GM23338 (cell line): ENCODE measurements at regions not wholly inside any gene's neighbourhood (a gene's known extent, or its start where the extent isn't known, plus 50 kb on each side); places are given as distances from the start of the nearest gene placed in this dataset.

ENCODE experiments used
- ATAC-seq: fragments of 200-7000 bp; cut with Tn5 transposase; 3 replicates; pipeline ENCODE4 v1.9.1; 2020
- DNase-seq: peaks from one replicate; pipeline ENCODE4 v3.0.0-alpha.2; 2015; ENCODE audit warnings: low spot score
- H2AFZ ChIP-seq: fragments of 200-600 bp; sonication (generic); 2 replicates; pipeline ENCODE4 v1.8.0; 2016; ENCODE audit warnings: antibody characterized with exemption, mild to moderate bottlenecking, moderate library complexity
- H3F3A ChIP-seq: fragments of 200-600 bp; sonication (generic); replicated peaks from 2 replicates; pipeline ENCODE4 v1.8.0; 2017; ENCODE audit warnings: antibody characterized with exemption, mixed run types, low read depth
- H3K27ac ChIP-seq: fragments of 200-600 bp; sonication (generic); 2 replicates; pipeline ENCODE4 v1.6.1; 2016; ENCODE audit warnings: low read depth
- H3K27me3 ChIP-seq: fragments of 200-600 bp; sonication (generic); 2 replicates; pipeline ENCODE4 v1.8.0; 2016; ENCODE audit warnings: mild to moderate bottlenecking, mixed run types, moderate library complexity; ENCODE audit not compliant: insufficient read depth
- H3K36me3 ChIP-seq: fragments of 200-600 bp; sonication (generic); 2 replicates; pipeline ENCODE4 v1.8.0; 2016; ENCODE audit warnings: mild to moderate bottlenecking; ENCODE audit not compliant: insufficient read depth
- H3K4me1 ChIP-seq: fragments of 200-600 bp; sonication (generic); 2 replicates; pipeline ENCODE4 v1.8.0; 2016; ENCODE audit warnings: mild to moderate bottlenecking, moderate library complexity; ENCODE audit not compliant: insufficient read depth
- H3K4me2 ChIP-seq: fragments of 200-600 bp; sonication (generic); 2 replicates; pipeline ENCODE4 v1.7.1; 2017; ENCODE audit warnings: mixed run types
- H3K4me3 ChIP-seq: fragments of 200-600 bp; sonication (generic); 2 replicates; pipeline ENCODE4 v1.6.1; 2016; ENCODE audit warnings: mixed run types
- H3K79me2 ChIP-seq: fragments of 200-600 bp; sonication (generic); replicated peaks from 2 replicates; pipeline ENCODE4 v1.8.0; 2017; ENCODE audit warnings: mild to moderate bottlenecking; ENCODE audit not compliant: insufficient read depth
- H3K9me2 ChIP-seq: fragments of 200-600 bp; sonication (generic); 2 replicates; pipeline ENCODE4 v1.8.0; 2017; ENCODE audit not compliant: insufficient read depth
- H4K20me1 ChIP-seq: fragments of 200-600 bp; sonication (generic); replicated peaks from 2 replicates; pipeline ENCODE4 v1.8.0; 2017; ENCODE audit warnings: mild to moderate bottlenecking; ENCODE audit not compliant: insufficient read depth
- H3K27ac Mint-ChIP-seq: 2 replicates; pipeline ENCODE4 v1.8.0; 2020; ENCODE audit warnings: inconsistent platforms, mild to moderate bottlenecking, moderate library complexity, mixed read lengths
- H3K27me3 Mint-ChIP-seq: 3 replicates; pipeline ENCODE4 v1.8.0; 2022; ENCODE audit warnings: low read depth, mild to moderate bottlenecking, moderate library complexity, mixed read lengths, inconsistent platforms; ENCODE audit not compliant: insufficient read depth, poor library complexity
- H3K36me3 Mint-ChIP-seq: 3 replicates; pipeline ENCODE4 v1.8.0; 2021; ENCODE audit warnings: low read depth, mild to moderate bottlenecking, inconsistent platforms, moderate library complexity, mixed read lengths
- H3K4me1 Mint-ChIP-seq: 3 replicates; pipeline ENCODE4 v1.8.0; 2020; ENCODE audit warnings: mild to moderate bottlenecking, inconsistent platforms, mixed read lengths
- H3K4me3 Mint-ChIP-seq: 3 replicates; pipeline ENCODE4 v1.8.0; 2021; ENCODE audit warnings: moderate library complexity, mild to moderate bottlenecking, inconsistent platforms, mixed read lengths
- H3K9me3 Mint-ChIP-seq: 3 replicates; pipeline ENCODE4 v1.8.0; 2020; ENCODE audit warnings: moderate library complexity, mild to moderate bottlenecking, inconsistent platforms, mixed read lengths
- CREB1 ChIP-seq: fragments of 250-450 bp; sonication (Bioruptor Pico); IDR thresholded peaks from 2 replicates; pipeline ENCODE4 v1.5.0; 2020; ENCODE audit warnings: low read depth, mild to moderate bottlenecking, moderate library complexity
- EZH2 ChIP-seq: fragments of 200-600 bp; sonication (generic); IDR thresholded peaks from one replicate; pipeline ENCODE4 v1.8.0; 2017; ENCODE audit warnings: antibody characterized with exemption, mild to moderate bottlenecking, low read depth; ENCODE audit not compliant: unreplicated experiment
- JUNB ChIP-seq: IDR thresholded peaks from one replicate; pipeline ENCODE4 v1.6.1; 2016; ENCODE audit warnings: antibody characterized with exemption; ENCODE audit not compliant: unreplicated experiment
- NANOG ChIP-seq: IDR thresholded peaks from 2 replicates; pipeline ENCODE4 v1.6.1; 2016; ENCODE audit warnings: antibody characterized with exemption, borderline replicate concordance
- POLR2AphosphoS5 ChIP-seq: IDR thresholded peaks from 2 replicates; pipeline ENCODE4 v1.6.1; 2016; ENCODE audit warnings: antibody characterized with exemption, low read depth
- ZNF331 ChIP-seq: fragments of 250-450 bp; sonication (Bioruptor Pico); IDR thresholded peaks from 2 replicates; pipeline ENCODE4 v1.5.0; 2020; ENCODE audit warnings: low read depth, mild to moderate bottlenecking, moderate library complexity
- TF ChIP-seq, protein P1 (sequence below), 2 experiments: fragments of 200-600 bp in 1 of 2; sonication (generic) in 1 of 2; conservative IDR thresholded peaks; 2 replicates each; pipeline versions ENCODE4 v1.5.1 to v1.6.1; 2016 to 2017; ENCODE audit warnings: antibody characterized with exemption in 2 of 2, low read depth in 2 of 2, mild to moderate bottlenecking in 2 of 2, moderate library complexity in 1 of 2
- TF ChIP-seq, protein P2 (sequence below): IDR thresholded peaks from one replicate; pipeline ENCODE4 v1.6.1; 2018; ENCODE audit warnings: antibody characterized with exemption; ENCODE audit not compliant: unreplicated experiment
- TF ChIP-seq, protein P3 (sequence below): fragments of 250-450 bp; sonication (Bioruptor Pico); IDR thresholded peaks from 2 replicates; pipeline ENCODE4 v1.5.0; 2020; ENCODE audit warnings: mild to moderate bottlenecking, moderate library complexity

DNA sequence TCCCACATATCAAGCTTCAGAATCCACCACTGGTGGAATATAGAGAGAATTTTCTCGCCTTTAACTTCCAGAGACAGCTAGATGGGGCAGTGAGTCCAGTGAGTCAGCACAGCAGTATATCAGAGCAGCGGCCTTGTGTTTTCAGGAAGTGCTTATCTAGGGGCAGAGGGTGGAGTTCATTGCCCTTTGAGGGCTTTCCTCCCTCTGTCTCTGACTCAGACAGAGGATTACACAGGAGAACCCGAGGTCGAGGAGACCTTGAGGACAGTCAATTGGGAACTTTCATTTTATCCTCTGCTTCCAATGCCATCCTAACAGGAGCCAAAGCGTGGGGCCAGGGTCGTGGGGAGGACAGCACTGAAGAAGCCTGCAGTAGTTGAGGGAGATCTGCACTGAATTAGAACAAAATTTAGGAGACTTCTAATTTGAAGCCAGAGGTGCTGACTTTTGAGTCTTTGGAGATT, 109.6 kb upstream of the UMPS start:
- ATAC-seq (peak; percentile 68), DNase-seq (no peak)
- Mint-ChIP-seq H3K27ac (no peak overlapping the region; the same call in 1 of the 2 replicates), H3K27me3 (peaks cover 3% of the 10 kb centered on the region), H3K4me3 (no peak overlapping the region), H3K9me3 (no peaks in the 10 kb centered on the region), H3K36me3 (no peaks in the 10 kb centered on the region), H3K4me1 (peaks cover 4% of the 10 kb centered on the region; the same call in 2 of the 3 replicates)
- H3K27ac ChIP-seq = peak overlapping the region; percentile 43; the same call in 1 of the 2 replicates
- H3K36me3 ChIP-seq = no peaks in the 10 kb centered on the region
- 0 out of 2 replicates have a peak, but pooled peaks cover 5% of the 10 kb centered on the region for H4K20me1 ChIP-seq
- no peaks in the 10 kb centered on the region for H3K27me3 ChIP-seq
- no peaks in the 10 kb centered on the region for H3K79me2 ChIP-seq
- no peak overlapping the region for H3K4me2 ChIP-seq
- H3K4me3 ChIP-seq = no peak overlapping the region
- H2AFZ ChIP-seq = 0 out of 2 replicates have a peak overlapping the region, but pooled peaks have one; percentile 47
- H3F3A ChIP-seq = no peaks in the 10 kb centered on the region
- TF ChIP-seq, protein P1, sequence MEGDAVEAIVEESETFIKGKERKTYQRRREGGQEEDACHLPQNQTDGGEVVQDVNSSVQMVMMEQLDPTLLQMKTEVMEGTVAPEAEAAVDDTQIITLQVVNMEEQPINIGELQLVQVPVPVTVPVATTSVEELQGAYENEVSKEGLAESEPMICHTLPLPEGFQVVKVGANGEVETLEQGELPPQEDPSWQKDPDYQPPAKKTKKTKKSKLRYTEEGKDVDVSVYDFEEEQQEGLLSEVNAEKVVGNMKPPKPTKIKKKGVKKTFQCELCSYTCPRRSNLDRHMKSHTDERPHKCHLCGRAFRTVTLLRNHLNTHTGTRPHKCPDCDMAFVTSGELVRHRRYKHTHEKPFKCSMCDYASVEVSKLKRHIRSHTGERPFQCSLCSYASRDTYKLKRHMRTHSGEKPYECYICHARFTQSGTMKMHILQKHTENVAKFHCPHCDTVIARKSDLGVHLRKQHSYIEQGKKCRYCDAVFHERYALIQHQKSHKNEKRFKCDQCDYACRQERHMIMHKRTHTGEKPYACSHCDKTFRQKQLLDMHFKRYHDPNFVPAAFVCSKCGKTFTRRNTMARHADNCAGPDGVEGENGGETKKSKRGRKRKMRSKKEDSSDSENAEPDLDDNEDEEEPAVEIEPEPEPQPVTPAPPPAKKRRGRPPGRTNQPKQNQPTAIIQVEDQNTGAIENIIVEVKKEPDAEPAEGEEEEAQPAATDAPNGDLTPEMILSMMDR (conservative IDR thresholded peaks at IDR 0.05; ENCODE audit: low read depth in 2 of 2) = peak in 1 of 2 experiments; percentile 34; a peak in 1 of 4 replicates
- no peak for TF ChIP-seq NANOG
- H3K4me1 ChIP-seq = 0 out of 2 replicates have a peak, but pooled peaks cover 4% of the 10 kb centered on the region
- H3K9me2 ChIP-seq = no peaks in the 10 kb centered on the region

DNA sequence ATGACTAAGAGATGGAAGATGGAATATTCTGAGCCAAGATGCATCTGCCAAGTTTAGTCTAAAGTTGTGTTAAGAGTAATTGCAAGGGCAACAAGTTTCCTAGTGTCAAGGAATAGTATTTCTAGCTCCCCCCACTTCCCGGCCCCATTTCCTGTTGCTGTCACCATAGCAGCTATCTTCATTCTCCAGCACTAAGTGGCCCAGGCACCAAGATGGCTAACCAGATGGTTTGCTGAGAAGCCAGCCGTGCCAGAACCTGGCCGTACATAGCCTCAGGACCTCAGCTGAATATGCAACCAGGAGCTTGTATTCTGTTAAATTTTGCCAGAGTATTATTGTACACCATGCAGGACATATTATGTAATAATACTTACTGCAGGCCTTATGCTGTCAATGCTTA, 108.8 kb upstream of the UMPS start:
- Histone ChIP-seq H3K4me1 (0 out of 2 replicates have a peak, but pooled peaks cover 4% of the 10 kb centered on the region), H3K27me3 (no peaks in the 10 kb centered on the region), H3K4me2 (no peak overlapping the region), H3K4me3 (no peak overlapping the region), H2AFZ (no peak overlapping the region), H4K20me1 (no peaks in the 10 kb centered on the region), H3K27ac (no peak overlapping the region), H3F3A (no peaks in the 10 kb centered on the region), H3K9me2 (no peaks in the 10 kb centered on the region), H3K79me2 (no peaks in the 10 kb centered on the region), H3K36me3 (no peaks in the 10 kb centered on the region)
- ATAC-seq (no peak), DNase-seq (no peak)
- no peaks in the 10 kb centered on the region for H3K36me3 Mint-ChIP-seq
- H3K27me3 Mint-ChIP-seq = peaks cover 3% of the 10 kb centered on the region
- no peaks in the 10 kb centered on the region for H3K9me3 Mint-ChIP-seq
- H3K4me3 Mint-ChIP-seq = no peak overlapping the region
- peaks cover 4% of the 10 kb centered on the region; the same call in 2 of the 3 replicates for H3K4me1 Mint-ChIP-seq
- no peak overlapping the region for H3K27ac Mint-ChIP-seq
- no peak for TF ChIP-seq ZNF331
- TF ChIP-seq, protein P2, sequence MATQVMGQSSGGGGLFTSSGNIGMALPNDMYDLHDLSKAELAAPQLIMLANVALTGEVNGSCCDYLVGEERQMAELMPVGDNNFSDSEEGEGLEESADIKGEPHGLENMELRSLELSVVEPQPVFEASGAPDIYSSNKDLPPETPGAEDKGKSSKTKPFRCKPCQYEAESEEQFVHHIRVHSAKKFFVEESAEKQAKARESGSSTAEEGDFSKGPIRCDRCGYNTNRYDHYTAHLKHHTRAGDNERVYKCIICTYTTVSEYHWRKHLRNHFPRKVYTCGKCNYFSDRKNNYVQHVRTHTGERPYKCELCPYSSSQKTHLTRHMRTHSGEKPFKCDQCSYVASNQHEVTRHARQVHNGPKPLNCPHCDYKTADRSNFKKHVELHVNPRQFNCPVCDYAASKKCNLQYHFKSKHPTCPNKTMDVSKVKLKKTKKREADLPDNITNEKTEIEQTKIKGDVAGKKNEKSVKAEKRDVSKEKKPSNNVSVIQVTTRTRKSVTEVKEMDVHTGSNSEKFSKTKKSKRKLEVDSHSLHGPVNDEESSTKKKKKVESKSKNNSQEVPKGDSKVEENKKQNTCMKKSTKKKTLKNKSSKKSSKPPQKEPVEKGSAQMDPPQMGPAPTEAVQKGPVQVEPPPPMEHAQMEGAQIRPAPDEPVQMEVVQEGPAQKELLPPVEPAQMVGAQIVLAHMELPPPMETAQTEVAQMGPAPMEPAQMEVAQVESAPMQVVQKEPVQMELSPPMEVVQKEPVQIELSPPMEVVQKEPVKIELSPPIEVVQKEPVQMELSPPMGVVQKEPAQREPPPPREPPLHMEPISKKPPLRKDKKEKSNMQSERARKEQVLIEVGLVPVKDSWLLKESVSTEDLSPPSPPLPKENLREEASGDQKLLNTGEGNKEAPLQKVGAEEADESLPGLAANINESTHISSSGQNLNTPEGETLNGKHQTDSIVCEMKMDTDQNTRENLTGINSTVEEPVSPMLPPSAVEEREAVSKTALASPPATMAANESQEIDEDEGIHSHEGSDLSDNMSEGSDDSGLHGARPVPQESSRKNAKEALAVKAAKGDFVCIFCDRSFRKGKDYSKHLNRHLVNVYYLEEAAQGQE = no peak
- TF ChIP-seq, protein P3, sequence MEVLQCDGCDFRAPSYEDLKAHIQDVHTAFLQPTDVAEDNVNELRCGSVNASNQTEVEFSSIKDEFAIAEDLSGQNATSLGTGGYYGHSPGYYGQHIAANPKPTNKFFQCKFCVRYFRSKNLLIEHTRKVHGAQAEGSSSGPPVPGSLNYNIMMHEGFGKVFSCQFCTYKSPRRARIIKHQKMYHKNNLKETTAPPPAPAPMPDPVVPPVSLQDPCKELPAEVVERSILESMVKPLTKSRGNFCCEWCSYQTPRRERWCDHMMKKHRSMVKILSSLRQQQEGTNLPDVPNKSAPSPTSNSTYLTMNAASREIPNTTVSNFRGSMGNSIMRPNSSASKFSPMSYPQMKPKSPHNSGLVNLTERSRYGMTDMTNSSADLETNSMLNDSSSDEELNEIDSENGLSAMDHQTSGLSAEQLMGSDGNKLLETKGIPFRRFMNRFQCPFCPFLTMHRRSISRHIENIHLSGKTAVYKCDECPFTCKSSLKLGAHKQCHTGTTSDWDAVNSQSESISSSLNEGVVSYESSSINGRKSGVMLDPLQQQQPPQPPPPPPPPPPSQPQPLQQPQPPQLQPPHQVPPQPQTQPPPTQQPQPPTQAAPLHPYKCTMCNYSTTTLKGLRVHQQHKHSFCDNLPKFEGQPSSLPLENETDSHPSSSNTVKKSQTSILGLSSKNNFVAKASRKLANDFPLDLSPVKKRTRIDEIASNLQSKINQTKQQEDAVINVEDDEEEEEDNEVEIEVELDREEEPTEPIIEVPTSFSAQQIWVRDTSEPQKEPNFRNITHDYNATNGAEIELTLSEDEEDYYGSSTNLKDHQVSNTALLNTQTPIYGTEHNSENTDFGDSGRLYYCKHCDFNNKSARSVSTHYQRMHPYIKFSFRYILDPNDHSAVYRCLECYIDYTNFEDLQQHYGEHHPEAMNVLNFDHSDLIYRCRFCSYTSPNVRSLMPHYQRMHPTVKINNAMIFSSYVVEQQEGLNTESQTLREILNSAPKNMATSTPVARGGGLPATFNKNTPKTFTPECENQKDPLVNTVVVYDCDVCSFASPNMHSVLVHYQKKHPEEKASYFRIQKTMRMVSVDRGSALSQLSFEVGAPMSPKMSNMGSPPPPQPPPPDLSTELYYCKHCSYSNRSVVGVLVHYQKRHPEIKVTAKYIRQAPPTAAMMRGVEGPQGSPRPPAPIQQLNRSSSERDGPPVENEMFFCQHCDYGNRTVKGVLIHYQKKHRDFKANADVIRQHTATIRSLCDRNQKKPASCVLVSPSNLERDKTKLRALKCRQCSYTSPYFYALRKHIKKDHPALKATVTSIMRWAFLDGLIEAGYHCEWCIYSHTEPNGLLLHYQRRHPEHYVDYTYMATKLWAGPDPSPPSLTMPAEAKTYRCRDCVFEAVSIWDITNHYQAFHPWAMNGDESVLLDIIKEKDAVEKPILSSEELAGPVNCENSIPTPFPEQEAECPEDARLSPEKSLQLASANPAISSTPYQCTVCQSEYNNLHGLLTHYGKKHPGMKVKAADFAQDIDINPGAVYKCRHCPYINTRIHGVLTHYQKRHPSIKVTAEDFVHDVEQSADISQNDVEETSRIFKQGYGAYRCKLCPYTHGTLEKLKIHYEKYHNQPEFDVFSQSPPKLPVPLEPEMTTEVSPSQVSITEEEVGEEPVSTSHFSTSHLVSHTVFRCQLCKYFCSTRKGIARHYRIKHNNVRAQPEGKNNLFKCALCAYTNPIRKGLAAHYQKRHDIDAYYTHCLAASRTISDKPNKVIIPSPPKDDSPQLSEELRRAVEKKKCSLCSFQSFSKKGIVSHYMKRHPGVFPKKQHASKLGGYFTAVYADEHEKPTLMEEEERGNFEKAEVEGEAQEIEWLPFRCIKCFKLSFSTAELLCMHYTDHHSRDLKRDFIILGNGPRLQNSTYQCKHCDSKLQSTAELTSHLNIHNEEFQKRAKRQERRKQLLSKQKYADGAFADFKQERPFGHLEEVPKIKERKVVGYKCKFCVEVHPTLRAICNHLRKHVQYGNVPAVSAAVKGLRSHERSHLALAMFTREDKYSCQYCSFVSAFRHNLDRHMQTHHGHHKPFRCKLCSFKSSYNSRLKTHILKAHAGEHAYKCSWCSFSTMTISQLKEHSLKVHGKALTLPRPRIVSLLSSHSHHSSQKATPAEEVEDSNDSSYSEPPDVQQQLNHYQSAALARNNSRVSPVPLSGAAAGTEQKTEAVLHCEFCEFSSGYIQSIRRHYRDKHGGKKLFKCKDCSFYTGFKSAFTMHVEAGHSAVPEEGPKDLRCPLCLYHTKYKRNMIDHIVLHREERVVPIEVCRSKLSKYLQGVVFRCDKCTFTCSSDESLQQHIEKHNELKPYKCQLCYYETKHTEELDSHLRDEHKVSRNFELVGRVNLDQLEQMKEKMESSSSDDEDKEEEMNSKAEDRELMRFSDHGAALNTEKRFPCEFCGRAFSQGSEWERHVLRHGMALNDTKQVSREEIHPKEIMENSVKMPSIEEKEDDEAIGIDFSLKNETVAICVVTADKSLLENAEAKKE (CRISPR knock-in tag) = no peak
- TF ChIP-seq POLR2AphosphoS5 = no peak
- TF ChIP-seq JUNB = no peak
- TF ChIP-seq CREB1 (CRISPR knock-in tag) = no peak
- TF ChIP-seq EZH2 = no peak
